ENCODE measurements at regions not wholly inside any gene's neighbourhood (a gene's known extent, or its start where the extent isn't known, plus 50 kb on each side); places are given as distances from the start of the nearest gene placed in this dataset.

GRCh38 chrY:15162211-15162610 is 637.9 kb downstream of the NLGN4Y start:
- TF ChIP-seq EZH2 (IDR thresholded peaks at IDR 0.05; ENCODE audit: low read depth, unreplicated experiment), result no peak
- no peak for TF ChIP-seq CTCF (conservative IDR thresholded peaks at IDR 0.05; ENCODE audit: low read depth in 2 of 2)
- TF ChIP-seq, protein P1, sequence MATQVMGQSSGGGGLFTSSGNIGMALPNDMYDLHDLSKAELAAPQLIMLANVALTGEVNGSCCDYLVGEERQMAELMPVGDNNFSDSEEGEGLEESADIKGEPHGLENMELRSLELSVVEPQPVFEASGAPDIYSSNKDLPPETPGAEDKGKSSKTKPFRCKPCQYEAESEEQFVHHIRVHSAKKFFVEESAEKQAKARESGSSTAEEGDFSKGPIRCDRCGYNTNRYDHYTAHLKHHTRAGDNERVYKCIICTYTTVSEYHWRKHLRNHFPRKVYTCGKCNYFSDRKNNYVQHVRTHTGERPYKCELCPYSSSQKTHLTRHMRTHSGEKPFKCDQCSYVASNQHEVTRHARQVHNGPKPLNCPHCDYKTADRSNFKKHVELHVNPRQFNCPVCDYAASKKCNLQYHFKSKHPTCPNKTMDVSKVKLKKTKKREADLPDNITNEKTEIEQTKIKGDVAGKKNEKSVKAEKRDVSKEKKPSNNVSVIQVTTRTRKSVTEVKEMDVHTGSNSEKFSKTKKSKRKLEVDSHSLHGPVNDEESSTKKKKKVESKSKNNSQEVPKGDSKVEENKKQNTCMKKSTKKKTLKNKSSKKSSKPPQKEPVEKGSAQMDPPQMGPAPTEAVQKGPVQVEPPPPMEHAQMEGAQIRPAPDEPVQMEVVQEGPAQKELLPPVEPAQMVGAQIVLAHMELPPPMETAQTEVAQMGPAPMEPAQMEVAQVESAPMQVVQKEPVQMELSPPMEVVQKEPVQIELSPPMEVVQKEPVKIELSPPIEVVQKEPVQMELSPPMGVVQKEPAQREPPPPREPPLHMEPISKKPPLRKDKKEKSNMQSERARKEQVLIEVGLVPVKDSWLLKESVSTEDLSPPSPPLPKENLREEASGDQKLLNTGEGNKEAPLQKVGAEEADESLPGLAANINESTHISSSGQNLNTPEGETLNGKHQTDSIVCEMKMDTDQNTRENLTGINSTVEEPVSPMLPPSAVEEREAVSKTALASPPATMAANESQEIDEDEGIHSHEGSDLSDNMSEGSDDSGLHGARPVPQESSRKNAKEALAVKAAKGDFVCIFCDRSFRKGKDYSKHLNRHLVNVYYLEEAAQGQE (IDR thresholded peaks at IDR 0.05; ENCODE audit: unreplicated experiment), result no peak
- no peak for TF ChIP-seq POLR2AphosphoS5 (IDR thresholded peaks at IDR 0.05; ENCODE audit: low read depth)
- TF ChIP-seq JUNB (IDR thresholded peaks at IDR 0.05; ENCODE audit: unreplicated experiment), result no peak
